Suppressor macrophage (primary cell): ENCODE measurements at regions not wholly inside any gene's neighbourhood (a gene's known extent, or its start where the extent isn't known, plus 50 kb on each side); places are given as distances from the start of the nearest gene placed in this dataset.
"Not testable (repeated sequence)": the region's sequence is repeated elsewhere in the genome, so short reads cannot be mapped to it uniquely, and the experiment has no call there.

Experiments
- DNase-seq, 4 experiments: peaks; one replicate each; pipeline ENCODE4 v3.0.0-alpha.2; 2020 to 2022

- DNase-seq, result no peak
Observed at GRCh38 chr20:8990770-8991169, 78.1 kb upstream of the PLCB4 start.

- no peak for DNase-seq
Observed at GRCh38 chr20:8994045-8994444, 74.8 kb upstream of the PLCB4 start.

GRCh38 chr20:8995761-8996160 lies 73.1 kb upstream of the PLCB4 start:
- DNase-seq, result no peak

GRCh38 chr20:8996817-8997512 lies 71.9 kb upstream of the PLCB4 start:
- DNase-seq, result no peak

DNA sequence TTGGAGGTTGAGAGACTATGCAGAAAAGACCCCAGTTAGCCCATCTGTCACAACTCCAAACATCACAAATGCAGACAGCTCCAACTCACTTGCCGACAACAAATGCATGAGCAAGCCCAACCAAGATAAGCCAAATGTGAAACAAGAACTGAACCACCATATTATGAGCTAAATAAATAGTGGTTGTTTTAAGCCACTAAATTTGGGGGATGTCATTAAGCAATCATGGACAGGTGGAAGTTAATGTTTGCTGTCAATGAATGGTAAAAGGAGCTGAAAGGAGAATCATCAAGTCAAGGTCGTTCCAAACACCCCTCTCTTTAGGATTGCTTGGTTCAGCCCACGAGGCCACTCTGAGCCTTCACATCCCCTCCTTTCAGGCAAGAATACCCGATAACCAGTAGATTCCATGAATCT lies 71.2 kb upstream of the PLCB4 start:
- DNase-seq, result no peak

DNA sequence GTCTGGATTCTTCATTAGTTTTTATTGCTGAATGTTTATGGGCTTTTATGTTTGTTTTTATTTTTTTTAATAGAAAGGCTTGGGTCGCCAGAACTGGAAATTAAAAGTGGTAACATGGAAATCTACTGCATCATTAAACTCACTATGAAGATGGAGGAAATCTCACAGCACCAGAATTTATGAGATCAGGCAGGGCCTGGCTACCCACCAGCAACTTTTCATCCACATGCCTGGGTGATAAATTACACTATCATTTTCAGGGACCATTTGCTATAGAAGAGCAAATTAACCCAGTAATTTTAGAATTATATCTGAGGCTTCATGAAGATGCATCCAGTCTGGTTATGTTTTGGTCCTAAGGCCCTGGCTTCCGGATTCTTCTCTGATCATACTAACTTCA lies 57.8 kb upstream of the PLCB4 start:
- no peak for DNase-seq

- not testable (repeated sequence) for DNase-seq
Observed at GRCh38 chr20:9015232-9015983, 53.5 kb upstream of the PLCB4 start.

DNA sequence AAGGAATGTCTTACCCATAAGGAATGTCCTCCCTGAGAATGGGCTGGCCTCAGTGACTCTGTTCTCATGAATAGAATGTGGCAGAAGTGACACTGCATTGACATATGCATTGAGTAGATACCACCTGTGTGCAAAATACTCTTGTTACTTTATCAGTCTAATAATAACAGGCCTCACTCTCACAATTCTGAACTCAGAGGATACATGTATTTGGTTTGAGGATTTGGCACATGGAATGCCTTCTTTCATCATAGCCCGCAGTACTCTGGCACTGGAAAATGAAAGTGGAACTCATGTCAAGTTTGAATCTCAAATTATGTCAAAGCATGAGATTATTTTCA lies 52.9 kb upstream of the PLCB4 start:
- DNase-seq, result no peak

- no peak for DNase-seq
Observed at GRCh38 chr20:9018346-9018745, 50.5 kb upstream of the PLCB4 start.
